ENCODE measurements at regions not wholly inside any gene's neighbourhood (a gene's known extent, or its start where the extent isn't known, plus 50 kb on each side); places are given as distances from the start of the nearest gene placed in this dataset.

GRCh38 chr11:91802475-91802874 lies 422.1 kb upstream of the FAT3 start:
- Histone ChIP-seq H3K36me3 (no peaks in the 10 kb centered on the region), H3K9me3 (no peaks in the 10 kb centered on the region), H3K4me3 (no peak overlapping the region), H3K27ac (no peak overlapping the region), H3K4me1 (ENCODE audit: control insufficient read depth in 1 of 2, low read depth in 2 of 2) (no peaks in the 10 kb centered on the region), H3K27me3 (replicated peaks; ENCODE audit: insufficient read depth) (no peaks in the 10 kb centered on the region)
- TF ChIP-seq CTCF (IDR thresholded peaks at IDR 0.05), result no peak
- DNase-seq (ENCODE audit: low spot score) (no peak), ATAC-seq (ENCODE audit: insufficient number of reproducible peaks, low FRiP score, low read depth) (no peak)

- Histone ChIP-seq H3K27ac (no peak overlapping the region), H3K36me3 (no peaks in the 10 kb centered on the region), H3K9me3 (no peaks in the 10 kb centered on the region), H3K27me3 (replicated peaks; ENCODE audit: insufficient read depth) (no peaks in the 10 kb centered on the region), H3K4me1 (ENCODE audit: control insufficient read depth in 1 of 2, low read depth in 2 of 2) (peaks cover 0 to 2% of the 10 kb centered on the region in 2 donors), H3K4me3 (no peak overlapping the region)
- DNase-seq (ENCODE audit: low spot score) (no peak), ATAC-seq (ENCODE audit: insufficient number of reproducible peaks, low FRiP score, low read depth) (no peak)
- TF ChIP-seq CTCF (IDR thresholded peaks at IDR 0.05), result no peak
These were observed 424.3 kb upstream of the FAT3 start for GRCh38 chr11:91800208-91800914.

GRCh38 chr11:91798240-91798639 lies 426.4 kb upstream of the FAT3 start:
- TF ChIP-seq CTCF (IDR thresholded peaks at IDR 0.05), result no peak
- H3K27me3 ChIP-seq (replicated peaks; ENCODE audit: insufficient read depth), result no peaks in the 10 kb centered on the region
- DNase-seq (ENCODE audit: low spot score), result no peak

GRCh38 chr11:91796999-91797398 lies 427.6 kb upstream of the FAT3 start:
- Histone ChIP-seq H3K27ac (no peak overlapping the region), H3K4me1 (ENCODE audit: control insufficient read depth in 1 of 2, low read depth in 2 of 2) (peaks cover 4 to 9% of the 10 kb centered on the region in 2 donors), H3K36me3 (no peaks in the 10 kb centered on the region), H3K4me3 (no peak overlapping the region), H3K27me3 (replicated peaks; ENCODE audit: insufficient read depth) (no peaks in the 10 kb centered on the region), H3K9me3 (no peaks in the 10 kb centered on the region)
- DNase-seq (ENCODE audit: low spot score) (no peak), ATAC-seq (ENCODE audit: insufficient number of reproducible peaks, low FRiP score, low read depth) (no peak)
- TF ChIP-seq CTCF (IDR thresholded peaks at IDR 0.05), result no peak

More at GRCh38 chr11:91798240-91798639, 426.4 kb upstream of the FAT3 start:
- Histone ChIP-seq H3K36me3 (no peaks in the 10 kb centered on the region), H3K4me1 (ENCODE audit: control insufficient read depth in 1 of 2, low read depth in 2 of 2) (peaks cover 4 to 9% of the 10 kb centered on the region in 2 donors), H3K9me3 (no peaks in the 10 kb centered on the region), H3K27ac (no peak overlapping the region), H3K4me3 (no peak overlapping the region)
- no peak for ATAC-seq (ENCODE audit: insufficient number of reproducible peaks, low FRiP score, low read depth)

- peaks cover 4 to 9% of the 10 kb centered on the region in 2 donors for H3K4me1 ChIP-seq (ENCODE audit: control insufficient read depth in 1 of 2, low read depth in 2 of 2)
- DNase-seq (ENCODE audit: low spot score), result no peak
- TF ChIP-seq CTCF (IDR thresholded peaks at IDR 0.05), result no peak
- no peaks in the 10 kb centered on the region for H3K9me3 ChIP-seq
- H3K27ac ChIP-seq, result no peak overlapping the region
- ATAC-seq (ENCODE audit: insufficient number of reproducible peaks, low FRiP score, low read depth), result no peak
- no peaks in the 10 kb centered on the region for H3K36me3 ChIP-seq
- no peaks in the 10 kb centered on the region for H3K27me3 ChIP-seq (replicated peaks; ENCODE audit: insufficient read depth)
- H3K4me3 ChIP-seq, result no peak overlapping the region
These were observed 429.3 kb upstream of the FAT3 start for GRCh38 chr11:91795139-91795887.
